ENCODE measurements at regions not wholly inside any gene's neighbourhood (a gene's known extent, or its start where the extent isn't known, plus 50 kb on each side); places are given as distances from the start of the nearest gene placed in this dataset.

GRCh38 chr5:173420108-173420507 is 91.9 kb upstream of the STC2 start:
- H3K36me3 ChIP-seq (ENCODE audit: control insufficient read depth in 1 of 2, insufficient read depth in 2 of 2, low read depth in 1 of 2, low read length in 2 of 2) = no peaks in the 10 kb centered on the region
- no peak overlapping the region for H2BK120ac ChIP-seq (ENCODE audit: low read depth, low read length)
- no peak overlapping the region for H3K14ac ChIP-seq (ENCODE audit: low read length in 2 of 2)
- no peak overlapping the region for H2BK5ac ChIP-seq (ENCODE audit: low read depth, low read length, poor library complexity, severe bottlenecking)
- H3K18ac ChIP-seq (ENCODE audit: low read depth in 1 of 2, low read length in 2 of 2) = no peak overlapping the region
- H2AK5ac ChIP-seq (ENCODE audit: low read length, severe bottlenecking) = no peak overlapping the region
- DNase-seq = no peak
- no peaks in the 10 kb centered on the region for H3K27me3 ChIP-seq (ENCODE audit: control insufficient read depth in 1 of 2, insufficient read depth in 1 of 2, low read length in 2 of 2)
- no peak overlapping the region for H3K4me2 ChIP-seq (ENCODE audit: low read length, poor library complexity, severe bottlenecking)
- H3K9ac ChIP-seq (ENCODE audit: low read length) = no peak overlapping the region
- no peak overlapping the region for H3K4ac ChIP-seq (ENCODE audit: low read depth in 1 of 2, low read length in 2 of 2)
- no peak overlapping the region for H3K4me3 ChIP-seq (ENCODE audit: insufficient read depth in 1 of 2, low read depth in 1 of 2, low read length in 2 of 2)
- H3K79me1 ChIP-seq (replicated peaks; ENCODE audit: low read length, poor library complexity, severe bottlenecking) = no peaks in the 10 kb centered on the region
- no peaks in the 10 kb centered on the region for H3K4me1 ChIP-seq (ENCODE audit: control insufficient read depth, insufficient read depth, low read depth, low read length)
- no peak overlapping the region for H3K23ac ChIP-seq (ENCODE audit: low read length in 2 of 2)
- H4K91ac ChIP-seq (ENCODE audit: low read length) = no peak overlapping the region
- H2BK12ac ChIP-seq (ENCODE audit: low read length in 2 of 2) = no peak overlapping the region
- no peak overlapping the region for H3K27ac ChIP-seq (ENCODE audit: low read length, poor library complexity, severe bottlenecking)
- H4K8ac ChIP-seq (ENCODE audit: low read length) = no peak overlapping the region
- WGBS = 84% methylated on average over 10 of the region's 11 CpGs
- peak overlapping the region; percentile 6 for H2BK15ac ChIP-seq (ENCODE audit: low read depth, poor library complexity, severe bottlenecking)
- no peak overlapping the region for H2AFZ ChIP-seq (ENCODE audit: low read depth, low read length)
- peaks cover 31% of the 10 kb centered on the region for H3K9me3 ChIP-seq (ENCODE audit: control insufficient read depth, low read length)

GRCh38 chr5:173413471-173413982 is 85.3 kb upstream of the STC2 start:
- peak overlapping the region; percentile 45 for H3K27ac ChIP-seq (ENCODE audit: low read length, poor library complexity, severe bottlenecking)
- DNase-seq = no peak
- H3K18ac ChIP-seq (ENCODE audit: low read depth in 1 of 2, low read length in 2 of 2) = no peak overlapping the region
- H3K4ac ChIP-seq (ENCODE audit: low read depth in 1 of 2, low read length in 2 of 2) = no peak overlapping the region
- H2BK12ac ChIP-seq (ENCODE audit: low read length in 2 of 2) = no peak overlapping the region
- H2BK120ac ChIP-seq (ENCODE audit: low read depth, low read length) = no peak overlapping the region
- H3K4me3 ChIP-seq (ENCODE audit: insufficient read depth in 1 of 2, low read depth in 1 of 2, low read length in 2 of 2) = no peak overlapping the region
- H3K23ac ChIP-seq (ENCODE audit: low read length in 2 of 2) = no peak overlapping the region
- H3K79me1 ChIP-seq (replicated peaks; ENCODE audit: low read length, poor library complexity, severe bottlenecking) = no peaks in the 10 kb centered on the region
- no peak overlapping the region for H2BK5ac ChIP-seq (ENCODE audit: low read depth, low read length, poor library complexity, severe bottlenecking)
- no peak overlapping the region for H4K91ac ChIP-seq (ENCODE audit: low read length)
- H3K4me1 ChIP-seq (ENCODE audit: control insufficient read depth, insufficient read depth, low read depth, low read length) = peaks cover 11% of the 10 kb centered on the region
- peaks cover 4% of the 10 kb centered on the region for H3K9me3 ChIP-seq (ENCODE audit: control insufficient read depth, low read length)
- H3K36me3 ChIP-seq (ENCODE audit: control insufficient read depth in 1 of 2, insufficient read depth in 2 of 2, low read depth in 1 of 2, low read length in 2 of 2) = no peaks in the 10 kb centered on the region
- no peak overlapping the region for H2AFZ ChIP-seq (ENCODE audit: low read depth, low read length)
- no peak overlapping the region for H4K8ac ChIP-seq (ENCODE audit: low read length)
- 98% methylated on average over 5 of the region's 5 CpGs for WGBS
- H2BK15ac ChIP-seq (ENCODE audit: low read depth, poor library complexity, severe bottlenecking) = peak overlapping the region; percentile 4
- H2AK5ac ChIP-seq (ENCODE audit: low read length, severe bottlenecking) = no peak overlapping the region
- H3K27me3 ChIP-seq (ENCODE audit: control insufficient read depth in 1 of 2, insufficient read depth in 1 of 2, low read length in 2 of 2) = no peaks in the 10 kb centered on the region
- H3K9ac ChIP-seq (ENCODE audit: low read length) = no peak overlapping the region
- H3K4me2 ChIP-seq (ENCODE audit: low read length, poor library complexity, severe bottlenecking) = no peak overlapping the region
- H3K14ac ChIP-seq (ENCODE audit: low read length in 2 of 2) = no peak overlapping the region

DNA sequence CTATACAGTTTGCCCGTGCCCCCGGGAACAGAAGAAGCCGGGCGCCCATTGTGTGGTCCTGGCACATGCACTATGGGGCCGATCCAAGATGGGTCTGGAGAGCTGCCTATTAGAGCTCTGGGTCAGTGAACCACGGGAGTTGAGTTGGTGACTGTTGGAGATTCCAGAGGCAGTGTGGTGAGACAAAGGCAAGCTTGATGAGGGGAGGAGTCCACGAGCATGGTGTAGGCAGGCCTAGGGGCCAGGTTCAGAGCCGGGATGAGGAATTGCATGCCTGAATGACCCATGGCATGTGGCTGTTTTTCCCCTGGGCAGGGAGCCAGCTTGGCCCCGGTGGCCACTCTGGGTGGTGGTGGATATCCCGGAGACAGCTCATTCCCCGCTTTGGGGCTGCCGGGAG is 84.4 kb upstream of the STC2 start:
- WGBS = 83% methylated on average over 12 of the region's 12 CpGs
- H3K4me1 ChIP-seq (ENCODE audit: control insufficient read depth, insufficient read depth, low read depth, low read length) = peaks cover 11% of the 10 kb centered on the region
- no peak overlapping the region for H2BK120ac ChIP-seq (ENCODE audit: low read depth, low read length)
- DNase-seq = no peak
- no peaks in the 10 kb centered on the region for H3K79me1 ChIP-seq (replicated peaks; ENCODE audit: low read length, poor library complexity, severe bottlenecking)
- H2BK5ac ChIP-seq (ENCODE audit: low read depth, low read length, poor library complexity, severe bottlenecking) = no peak overlapping the region
- no peaks in the 10 kb centered on the region for H3K27me3 ChIP-seq (ENCODE audit: control insufficient read depth in 1 of 2, insufficient read depth in 1 of 2, low read length in 2 of 2)
- no peak overlapping the region for H2BK15ac ChIP-seq (ENCODE audit: low read depth, poor library complexity, severe bottlenecking)
- peak overlapping the region in 1 of 2 experiments; percentile 9 for H3K14ac ChIP-seq (ENCODE audit: low read length in 2 of 2)
- no peak overlapping the region for H2AFZ ChIP-seq (ENCODE audit: low read depth, low read length)
- H3K18ac ChIP-seq (ENCODE audit: low read depth in 1 of 2, low read length in 2 of 2) = peak overlapping the region in 1 of 2 experiments; percentile 29
- no peaks in the 10 kb centered on the region for H3K36me3 ChIP-seq (ENCODE audit: control insufficient read depth in 1 of 2, insufficient read depth in 2 of 2, low read depth in 1 of 2, low read length in 2 of 2)
- H3K23ac ChIP-seq (ENCODE audit: low read length in 2 of 2) = no peak overlapping the region
- peak overlapping the region in 1 of 2 experiments; percentile 37 for H2BK12ac ChIP-seq (ENCODE audit: low read length in 2 of 2)
- peak overlapping the region; percentile 58 for H3K27ac ChIP-seq (ENCODE audit: low read length, poor library complexity, severe bottlenecking)
- H3K4ac ChIP-seq (ENCODE audit: low read depth in 1 of 2, low read length in 2 of 2) = no peak overlapping the region
- no peak overlapping the region for H3K9ac ChIP-seq (ENCODE audit: low read length)
- no peak overlapping the region for H4K91ac ChIP-seq (ENCODE audit: low read length)
- no peak overlapping the region for H2AK5ac ChIP-seq (ENCODE audit: low read length, severe bottlenecking)
- no peak overlapping the region for H4K8ac ChIP-seq (ENCODE audit: low read length)
- peaks cover 4% of the 10 kb centered on the region for H3K9me3 ChIP-seq (ENCODE audit: control insufficient read depth, low read length)
- H3K4me2 ChIP-seq (ENCODE audit: low read length, poor library complexity, severe bottlenecking) = no peak overlapping the region
- no peak overlapping the region for H3K4me3 ChIP-seq (ENCODE audit: insufficient read depth in 1 of 2, low read depth in 1 of 2, low read length in 2 of 2)

DNA sequence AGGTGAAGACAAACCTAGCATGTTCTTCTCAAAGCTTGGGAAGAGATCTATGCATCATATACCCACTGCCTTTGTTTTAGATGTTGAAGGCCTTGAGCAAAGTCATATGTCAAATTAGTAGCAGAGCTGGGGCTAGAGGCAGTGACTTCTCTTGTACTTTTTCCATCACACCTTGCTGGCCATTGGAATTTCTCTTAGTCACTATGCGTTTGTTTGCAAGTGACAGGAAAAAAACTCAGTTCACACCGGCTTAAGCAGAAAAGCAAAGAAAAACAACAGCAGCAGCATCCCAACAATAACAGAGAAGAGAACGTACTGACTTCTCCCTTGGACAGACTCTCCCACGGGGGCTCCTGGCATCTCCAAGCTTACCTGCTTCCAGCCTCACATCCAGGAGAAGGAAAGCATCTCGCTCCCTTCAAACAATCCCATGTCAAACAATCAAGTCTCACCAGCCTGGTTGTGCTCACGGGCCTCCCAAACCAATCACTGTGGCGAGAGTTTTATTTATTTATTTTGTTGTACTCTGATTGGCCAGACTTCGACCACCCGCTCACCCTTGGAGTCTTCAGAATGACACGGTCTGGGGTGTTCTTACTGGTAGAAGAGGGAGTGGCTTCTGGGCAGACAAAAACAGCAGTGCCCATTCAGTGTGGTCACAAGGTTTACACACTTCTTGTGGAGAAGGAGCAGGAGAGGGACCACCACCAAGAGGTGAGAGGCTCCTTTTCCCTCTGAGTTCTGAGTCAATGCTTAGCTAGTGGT is 83.8 kb upstream of the STC2 start:
- no peaks in the 10 kb centered on the region for H3K79me1 ChIP-seq (replicated peaks; ENCODE audit: low read length, poor library complexity, severe bottlenecking)
- no peak for DNase-seq
- no peak overlapping the region for H3K9ac ChIP-seq (ENCODE audit: low read length)
- H3K4me3 ChIP-seq (ENCODE audit: insufficient read depth in 1 of 2, low read depth in 1 of 2, low read length in 2 of 2) = no peak overlapping the region
- no peaks in the 10 kb centered on the region for H3K27me3 ChIP-seq (ENCODE audit: control insufficient read depth in 1 of 2, insufficient read depth in 1 of 2, low read length in 2 of 2)
- no peak overlapping the region for H2BK120ac ChIP-seq (ENCODE audit: low read depth, low read length)
- H3K14ac ChIP-seq (ENCODE audit: low read length in 2 of 2) = no peak overlapping the region
- H3K9me3 ChIP-seq (ENCODE audit: control insufficient read depth, low read length) = peaks cover 2% of the 10 kb centered on the region
- peaks cover 11% of the 10 kb centered on the region for H3K4me1 ChIP-seq (ENCODE audit: control insufficient read depth, insufficient read depth, low read depth, low read length)
- peak overlapping the region in 1 of 2 experiments; percentile 29 for H3K18ac ChIP-seq (ENCODE audit: low read depth in 1 of 2, low read length in 2 of 2)
- peak overlapping the region; percentile 58 for H3K27ac ChIP-seq (ENCODE audit: low read length, poor library complexity, severe bottlenecking)
- H3K36me3 ChIP-seq (ENCODE audit: control insufficient read depth in 1 of 2, insufficient read depth in 2 of 2, low read depth in 1 of 2, low read length in 2 of 2) = no peaks in the 10 kb centered on the region
- no peak overlapping the region for H2AFZ ChIP-seq (ENCODE audit: low read depth, low read length)
- H4K91ac ChIP-seq (ENCODE audit: low read length) = no peak overlapping the region
- H2BK5ac ChIP-seq (ENCODE audit: low read depth, low read length, poor library complexity, severe bottlenecking) = no peak overlapping the region
- H2BK12ac ChIP-seq (ENCODE audit: low read length in 2 of 2) = no peak overlapping the region
- no peak overlapping the region for H3K4ac ChIP-seq (ENCODE audit: low read depth in 1 of 2, low read length in 2 of 2)
- H4K8ac ChIP-seq (ENCODE audit: low read length) = no peak overlapping the region
- peak overlapping the region; percentile 14 for H2AK5ac ChIP-seq (ENCODE audit: low read length, severe bottlenecking)
- H3K4me2 ChIP-seq (ENCODE audit: low read length, poor library complexity, severe bottlenecking) = no peak overlapping the region
- no peak overlapping the region for H2BK15ac ChIP-seq (ENCODE audit: low read depth, poor library complexity, severe bottlenecking)
- WGBS = 78% methylated on average over 9 of the region's 10 CpGs
- no peak overlapping the region for H3K23ac ChIP-seq (ENCODE audit: low read length in 2 of 2)
